ENCODE measurements at regions not wholly inside any gene's neighbourhood (a gene's known extent, or its start where the extent isn't known, plus 50 kb on each side); places are given as distances from the start of the nearest gene placed in this dataset.

- Histone ChIP-seq H3K9me2 (replicated peaks; ENCODE audit: low read depth, low read length) (no peaks in the 10 kb centered on the region), H3K79me2 (ENCODE audit: insufficient read depth, low read length) (no peaks in the 10 kb centered on the region), H4K20me1 (ENCODE audit: insufficient read depth, low read length, poor library complexity, severe bottlenecking) (no peaks in the 10 kb centered on the region), H3K4me1 (ENCODE audit: insufficient read depth, low read length, poor library complexity, severe bottlenecking) (peaks cover 88% of the 10 kb centered on the region), H3K4me2 (ENCODE audit: low read depth, low read length, poor library complexity, severe bottlenecking) (peak overlapping the region; percentile 88), H3F3A (ENCODE audit: low read depth) (peaks cover 6% of the 10 kb centered on the region; the same call in 1 of the 2 replicates), H2AFZ (ENCODE audit: low read length) (no peak overlapping the region), H3K9ac (ENCODE audit: low read depth, low read length, poor library complexity, severe bottlenecking) (peak overlapping the region; percentile 75), H3K36me3 (ENCODE audit: insufficient read depth, low read length) (no peaks in the 10 kb centered on the region), H3K4me3 (ENCODE audit: low read length, poor library complexity, severe bottlenecking) (no peak overlapping the region), H3K27me3 (ENCODE audit: insufficient read depth, low read length, poor library complexity, severe bottlenecking) (no peaks in the 10 kb centered on the region), H3K9me3 (ENCODE audit: insufficient read depth, low read depth, low read length) (peaks cover 8% of the 10 kb centered on the region; the same call in 1 of the 2 replicates)
- TF ChIP-seq EZH2phosphoT487 (IDR thresholded peaks at IDR 0.05; ENCODE audit: borderline replicate concordance) = no peak
- no peak for TF ChIP-seq CTCF (conservative IDR thresholded peaks at IDR 0.05; ENCODE audit: low read length)
These were observed 66.5 kb downstream of the MRPL46 start for GRCh38 chr15:88400591-88401250.

- Histone ChIP-seq H3K9me2 (replicated peaks; ENCODE audit: low read depth, low read length) (no peaks in the 10 kb centered on the region), H3K79me2 (ENCODE audit: insufficient read depth, low read length) (no peaks in the 10 kb centered on the region), H3F3A (ENCODE audit: low read depth) (peaks cover 6% of the 10 kb centered on the region; the same call in 1 of the 2 replicates), H3K9me3 (ENCODE audit: insufficient read depth, low read depth, low read length) (peaks cover 2% of the 10 kb centered on the region; the same call in 1 of the 2 replicates), H3K27me3 (ENCODE audit: insufficient read depth, low read length, poor library complexity, severe bottlenecking) (no peaks in the 10 kb centered on the region), H3K4me1 (ENCODE audit: insufficient read depth, low read length, poor library complexity, severe bottlenecking) (peaks cover 93% of the 10 kb centered on the region), H3K4me2 (ENCODE audit: low read depth, low read length, poor library complexity, severe bottlenecking) (no peak overlapping the region), H3K4me3 (ENCODE audit: low read length, poor library complexity, severe bottlenecking) (no peak overlapping the region), H3K9ac (ENCODE audit: low read depth, low read length, poor library complexity, severe bottlenecking) (peak overlapping the region; percentile 75), H2AFZ (ENCODE audit: low read length) (no peak overlapping the region), H4K20me1 (ENCODE audit: insufficient read depth, low read length, poor library complexity, severe bottlenecking) (no peaks in the 10 kb centered on the region), H3K36me3 (ENCODE audit: insufficient read depth, low read length) (no peaks in the 10 kb centered on the region)
- TF ChIP-seq CTCF (conservative IDR thresholded peaks at IDR 0.05; ENCODE audit: low read length) (no peak), EZH2phosphoT487 (IDR thresholded peaks at IDR 0.05; ENCODE audit: borderline replicate concordance) (no peak)
These were observed 67.1 kb downstream of the MRPL46 start for GRCh38 chr15:88400084-88400483.

GRCh38 chr15:88399021-88399685, 68.0 kb downstream of the MRPL46 start:
- Histone ChIP-seq H3K9me2 (replicated peaks; ENCODE audit: low read depth, low read length) (no peaks in the 10 kb centered on the region), H3K9me3 (ENCODE audit: insufficient read depth, low read depth, low read length) (no peaks in the 10 kb centered on the region), H3K4me1 (ENCODE audit: insufficient read depth, low read length, poor library complexity, severe bottlenecking) (peaks cover 89% of the 10 kb centered on the region), H3K79me2 (ENCODE audit: insufficient read depth, low read length) (no peaks in the 10 kb centered on the region), H3F3A (ENCODE audit: low read depth) (peaks cover 6% of the 10 kb centered on the region; the same call in 1 of the 2 replicates), H3K27me3 (ENCODE audit: insufficient read depth, low read length, poor library complexity, severe bottlenecking) (no peaks in the 10 kb centered on the region), H2AFZ (ENCODE audit: low read length) (no peak overlapping the region), H3K4me3 (ENCODE audit: low read length, poor library complexity, severe bottlenecking) (peak overlapping the region; percentile 30), H3K4me2 (ENCODE audit: low read depth, low read length, poor library complexity, severe bottlenecking) (peak overlapping the region; percentile 60), H4K20me1 (ENCODE audit: insufficient read depth, low read length, poor library complexity, severe bottlenecking) (no peaks in the 10 kb centered on the region), H3K36me3 (ENCODE audit: insufficient read depth, low read length) (no peaks in the 10 kb centered on the region), H3K9ac (ENCODE audit: low read depth, low read length, poor library complexity, severe bottlenecking) (no peak overlapping the region)
- TF ChIP-seq CTCF (conservative IDR thresholded peaks at IDR 0.05; ENCODE audit: low read length) (no peak), EZH2phosphoT487 (IDR thresholded peaks at IDR 0.05; ENCODE audit: borderline replicate concordance) (no peak)

Measured in Loucy (cell line).